ENCODE measurements at regions not wholly inside any gene's neighbourhood (a gene's known extent, or its start where the extent isn't known, plus 50 kb on each side); places are given as distances from the start of the nearest gene placed in this dataset.

GRCh38 chr14:40252817-40253447, 820.7 kb upstream of the FBXO33 start:
- Histone ChIP-seq H3K9me3 (ENCODE audit: control insufficient read depth, insufficient read depth, low read depth, low read length) (no peaks in the 10 kb centered on the region), H3K4me1 (ENCODE audit: control insufficient read depth, insufficient read depth, low read length) (no peaks in the 10 kb centered on the region), H3K36me3 (ENCODE audit: control insufficient read depth, insufficient read depth, low read length) (no peaks in the 10 kb centered on the region), H3K27me3 (ENCODE audit: control insufficient read depth, insufficient read depth, low read length) (no peaks in the 10 kb centered on the region), H3K27ac (ENCODE audit: low read length) (no peak overlapping the region), H3K4me3 (ENCODE audit: low read depth in 2 of 2, low read length in 2 of 2) (no peak overlapping the region)
- no peak for ATAC-seq
- BruUV-seq (replicated peaks): no TSS peak
- TF ChIP-seq REST (IDR thresholded peaks at IDR 0.05; ENCODE audit: insufficient read depth in 1 of 2, low read depth in 2 of 2, low read length in 1 of 2): no peak
- TF ChIP-seq POLR2AphosphoS5 (IDR thresholded peaks at IDR 0.05; ENCODE audit: low read depth, low read length): no peak
- no peak for TF ChIP-seq SIN3A (IDR thresholded peaks at IDR 0.05; ENCODE audit: borderline replicate concordance, insufficient read depth, low read depth, low read length)
- no peak for TF ChIP-seq CTCF (IDR thresholded peaks at IDR 0.05)
- no peak for TF ChIP-seq TCF7L2 (IDR thresholded peaks at IDR 0.05; ENCODE audit: low read depth, low read length)
- in situ Hi-C loops (cut with HindIII; ENCODE audit: low pct_unique_long_range_greater_than_20kb, low sequenced_read_pairs) (no loop called here), intact Hi-C loops (cut with micrococcal nuclease; ENCODE audit: unreplicated experiment) (no loop called here)
- ChIA-PET CTCF (no interaction called here), POLR2A (no interaction called here)
- no peak for DNase-seq (ENCODE audit: low read depth, low spot score)

GRCh38 chr14:40248671-40249070, 816.4 kb upstream of the FBXO33 start:
- CTCF ChIA-PET: no interaction called here
- no TSS peak for BruUV-seq (replicated peaks)
- Histone ChIP-seq H3K9me3 (ENCODE audit: control insufficient read depth, insufficient read depth, low read depth, low read length) (no peaks in the 10 kb centered on the region), H3K4me3 (ENCODE audit: low read depth in 2 of 2, low read length in 2 of 2) (no peak overlapping the region), H3K27me3 (ENCODE audit: control insufficient read depth, insufficient read depth, low read length) (no peaks in the 10 kb centered on the region), H3K27ac (ENCODE audit: low read length) (no peak overlapping the region), H3K36me3 (ENCODE audit: control insufficient read depth, insufficient read depth, low read length) (no peaks in the 10 kb centered on the region), H3K4me1 (ENCODE audit: control insufficient read depth, insufficient read depth, low read length) (no peaks in the 10 kb centered on the region)
- no peak for DNase-seq (ENCODE audit: low read depth, low spot score)
- no peak for ATAC-seq
- in situ Hi-C loops (cut with HindIII; ENCODE audit: low pct_unique_long_range_greater_than_20kb, low sequenced_read_pairs) (no loop called here), intact Hi-C loops (cut with micrococcal nuclease; ENCODE audit: unreplicated experiment) (no loop called here)
- TF ChIP-seq TCF7L2 (IDR thresholded peaks at IDR 0.05; ENCODE audit: low read depth, low read length) (no peak), REST (IDR thresholded peaks at IDR 0.05; ENCODE audit: insufficient read depth in 1 of 2, low read depth in 2 of 2, low read length in 1 of 2) (no peak), POLR2AphosphoS5 (IDR thresholded peaks at IDR 0.05; ENCODE audit: low read depth, low read length) (no peak), CTCF (IDR thresholded peaks at IDR 0.05) (no peak), SIN3A (IDR thresholded peaks at IDR 0.05; ENCODE audit: borderline replicate concordance, insufficient read depth, low read depth, low read length) (no peak)
- POLR2A ChIA-PET: no interaction called here

All from Panc1 (cell line).